ENCODE measurements at regions not wholly inside any gene's neighbourhood (a gene's known extent, or its start where the extent isn't known, plus 50 kb on each side); places are given as distances from the start of the nearest gene placed in this dataset.
A peak's percentile ranks its signal among the peaks of the same experiment; 100 is the strongest.
"Not testable (repeated sequence)": the region's sequence is repeated elsewhere in the genome, so short reads cannot be mapped to it uniquely, and the experiment has no call there.

DNA sequence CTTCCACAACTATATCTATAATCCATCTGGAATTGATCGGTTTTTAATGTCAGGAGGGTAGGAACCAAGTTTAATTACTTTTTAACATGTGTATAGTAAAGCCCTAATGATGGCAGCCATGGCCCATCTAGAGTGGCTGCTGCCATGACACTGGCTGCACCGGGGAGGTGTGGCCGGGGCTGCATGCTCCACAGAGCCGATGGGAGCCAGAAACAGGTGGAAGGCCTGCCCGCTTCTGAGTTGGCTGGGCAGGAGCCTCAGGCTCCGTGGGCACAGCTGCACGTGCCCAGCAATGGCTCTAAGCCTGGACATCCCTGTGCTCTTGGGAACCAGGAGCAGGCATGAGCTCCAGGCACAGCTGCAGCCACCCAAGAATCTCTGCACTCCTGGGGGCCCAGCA lies 73.0 kb downstream of the GBP6 start:
- no peaks in the 10 kb centered on the region for H3K36me3 ChIP-seq (ENCODE audit: insufficient read depth, low read length)
- H3K9me3 ChIP-seq (ENCODE audit: low read depth, low read length) = no peaks in the 10 kb centered on the region
- H3K9ac ChIP-seq (ENCODE audit: insufficient read length) = no peak overlapping the region
- no peak for TF ChIP-seq FOXP2 (optimal IDR thresholded peaks at IDR 0.05; ENCODE audit: control extremely low read depth, extremely low read length, insufficient read depth)
- no peak for TF ChIP-seq EZH2 (IDR thresholded peaks at IDR 0.05)
- no peak for TF ChIP-seq POLR2AphosphoS5 (IDR thresholded peaks at IDR 0.05; ENCODE audit: borderline replicate concordance, low read depth, low read length)
- H3K4me3 ChIP-seq = no peak overlapping the region
- DNase-seq (ENCODE audit: low read depth, low spot score) = no peak
- no peak overlapping the region for H3K27ac ChIP-seq

GRCh38 chr1:89438301-89438700 lies 74.4 kb downstream of the GBP6 start:
- H3K36me3 ChIP-seq (ENCODE audit: insufficient read depth, low read length); DNase-seq (ENCODE audit: low read depth, low spot score); H3K4me3 ChIP-seq; H3K9me3 ChIP-seq (ENCODE audit: low read depth, low read length); H3K9ac ChIP-seq (ENCODE audit: insufficient read length); H3K27ac ChIP-seq: not testable (repeated sequence)

DNA sequence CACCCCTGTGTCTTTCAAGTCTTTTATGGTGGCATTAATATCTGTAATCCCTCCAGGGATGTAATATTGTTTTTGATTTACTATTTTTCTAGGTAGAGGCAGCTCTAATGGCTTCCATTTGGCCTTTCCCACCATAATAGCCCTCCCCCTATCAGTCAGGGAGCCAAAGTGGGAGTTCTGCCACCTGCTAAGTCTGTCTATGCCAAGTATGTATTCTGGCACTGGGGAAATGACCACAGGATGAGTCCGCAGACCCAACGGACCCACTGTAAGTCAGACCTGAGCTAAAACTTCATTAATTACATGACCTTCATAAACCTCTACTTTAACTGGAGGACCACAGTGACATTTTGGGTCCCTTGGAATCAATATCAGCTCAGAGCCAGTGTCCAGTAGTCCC lies 77.1 kb downstream of the GBP6 start:
- Histone ChIP-seq H3K36me3 (ENCODE audit: insufficient read depth, low read length) (no peaks in the 10 kb centered on the region), H3K9ac (ENCODE audit: insufficient read length) (no peak overlapping the region), H3K27ac (no peak overlapping the region), H3K9me3 (ENCODE audit: low read depth, low read length) (no peaks in the 10 kb centered on the region), H3K4me3 (no peak overlapping the region)
- DNase-seq (ENCODE audit: low read depth, low spot score) = no peak
- TF ChIP-seq POLR2AphosphoS5 (IDR thresholded peaks at IDR 0.05; ENCODE audit: borderline replicate concordance, low read depth, low read length) (no peak), EZH2 (IDR thresholded peaks at IDR 0.05) (no peak), FOXP2 (optimal IDR thresholded peaks at IDR 0.05; ENCODE audit: control extremely low read depth, extremely low read length, insufficient read depth) (no peak)

DNA sequence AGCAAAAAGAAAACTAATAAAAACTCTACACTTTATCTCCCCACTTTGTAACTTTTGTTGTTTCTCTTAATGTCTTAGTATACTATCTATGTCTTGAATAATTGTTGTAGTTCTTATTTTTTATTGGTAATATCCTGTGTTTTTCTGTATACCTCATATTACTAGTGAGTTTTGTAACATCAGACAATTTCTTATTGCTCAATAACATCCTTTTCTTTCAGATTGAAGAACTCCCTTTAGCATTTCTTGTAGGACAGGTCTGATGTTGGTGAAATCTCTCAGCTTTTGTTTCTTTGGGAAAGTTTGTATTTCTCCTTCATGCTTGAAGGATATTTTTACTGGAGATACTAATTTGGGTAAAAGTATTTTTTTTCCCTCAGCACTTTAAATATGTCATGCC lies 79.8 kb upstream of the LRRC8B start:
- TF ChIP-seq EZH2 (IDR thresholded peaks at IDR 0.05) (no peak), FOXP2 (optimal IDR thresholded peaks at IDR 0.05; ENCODE audit: control extremely low read depth, extremely low read length, insufficient read depth) (no peak), POLR2AphosphoS5 (IDR thresholded peaks at IDR 0.05; ENCODE audit: borderline replicate concordance, low read depth, low read length) (no peak)
- Histone ChIP-seq H3K36me3 (ENCODE audit: insufficient read depth, low read length) (no peaks in the 10 kb centered on the region), H3K4me3 (no peak overlapping the region), H3K27ac (no peak overlapping the region), H3K9me3 (ENCODE audit: low read depth, low read length) (no peaks in the 10 kb centered on the region), H3K9ac (ENCODE audit: insufficient read length) (no peak overlapping the region)
- no peak for DNase-seq (ENCODE audit: low read depth, low spot score)

DNA sequence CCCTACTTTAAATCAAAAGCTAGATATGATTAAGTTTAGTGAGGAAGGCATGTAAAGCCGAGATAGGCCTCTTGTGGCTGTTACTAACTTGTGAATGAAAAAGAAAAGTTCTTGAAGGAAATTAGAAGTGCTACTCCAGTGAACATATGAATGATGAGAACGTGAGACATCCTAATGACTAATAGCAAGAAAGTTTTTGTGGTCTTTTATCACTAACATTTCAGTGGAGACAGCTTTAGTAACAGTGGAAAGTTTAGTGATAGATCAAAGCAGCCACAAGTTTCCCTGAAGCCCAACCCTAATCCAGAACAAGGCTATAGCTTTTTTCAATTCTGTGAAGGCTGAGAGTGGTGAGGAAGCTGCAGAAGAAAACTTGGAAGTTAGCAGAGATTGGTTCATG lies 73.6 kb upstream of the LRRC8B start:
- DNase-seq (ENCODE audit: low read depth, low spot score) = no peak
- H3K9ac ChIP-seq (ENCODE audit: insufficient read length) = no peak overlapping the region

DNA sequence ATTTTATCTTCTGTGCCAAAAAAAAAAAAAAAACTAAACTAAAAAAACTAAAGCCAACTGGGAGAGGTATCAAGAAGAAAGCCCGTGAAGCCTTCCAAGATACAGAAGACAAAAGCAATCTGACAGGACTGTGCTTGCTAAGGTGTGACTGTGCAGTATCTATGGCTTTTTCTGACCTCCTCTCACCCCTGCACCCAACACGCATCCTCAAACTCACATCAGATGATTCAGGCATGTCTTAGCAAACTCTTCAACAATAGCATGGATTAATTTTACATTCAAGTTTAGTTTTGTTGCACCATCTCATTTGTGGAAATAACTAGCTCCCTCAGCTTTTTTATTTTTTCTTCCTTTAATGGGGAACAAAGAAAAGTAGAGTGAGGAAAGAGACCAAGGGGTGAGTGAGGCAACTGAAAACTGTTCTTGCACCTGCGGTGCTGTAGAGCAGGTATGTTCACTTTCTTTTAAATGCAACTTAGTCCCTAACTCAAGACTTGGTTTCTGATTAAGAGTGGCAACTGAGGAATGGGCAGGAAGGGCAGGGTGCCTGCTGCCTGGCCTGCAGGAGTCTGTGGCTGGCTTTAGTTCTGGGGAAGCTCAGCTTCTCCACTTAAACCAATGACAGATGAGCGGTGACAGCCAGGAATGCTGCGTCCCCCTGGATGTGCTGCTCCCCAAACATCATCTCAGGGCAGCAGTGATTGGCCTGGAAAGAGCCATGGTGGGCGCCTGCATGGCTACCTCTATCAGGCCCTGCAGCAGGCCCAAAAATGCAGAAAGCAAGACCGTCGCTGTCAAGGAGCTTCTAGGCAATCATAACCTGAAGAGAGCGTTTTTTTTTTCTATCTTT lies 71.3 kb upstream of the LRRC8B start:
- H3K9me3 ChIP-seq (ENCODE audit: low read depth, low read length) = no peaks in the 10 kb centered on the region

More for the DNA sequence above, 73.6 kb upstream of the LRRC8B start:
- H3K36me3 ChIP-seq (ENCODE audit: insufficient read depth, low read length) = no peaks in the 10 kb centered on the region
- no peak overlapping the region for H3K27ac ChIP-seq
- no peak overlapping the region for H3K4me3 ChIP-seq
- H3K9me3 ChIP-seq (ENCODE audit: low read depth, low read length) = no peaks in the 10 kb centered on the region
- TF ChIP-seq EZH2 (IDR thresholded peaks at IDR 0.05) (no peak), FOXP2 (optimal IDR thresholded peaks at IDR 0.05; ENCODE audit: control extremely low read depth, extremely low read length, insufficient read depth) (no peak), POLR2AphosphoS5 (IDR thresholded peaks at IDR 0.05; ENCODE audit: borderline replicate concordance, low read depth, low read length) (no peak)

DNA sequence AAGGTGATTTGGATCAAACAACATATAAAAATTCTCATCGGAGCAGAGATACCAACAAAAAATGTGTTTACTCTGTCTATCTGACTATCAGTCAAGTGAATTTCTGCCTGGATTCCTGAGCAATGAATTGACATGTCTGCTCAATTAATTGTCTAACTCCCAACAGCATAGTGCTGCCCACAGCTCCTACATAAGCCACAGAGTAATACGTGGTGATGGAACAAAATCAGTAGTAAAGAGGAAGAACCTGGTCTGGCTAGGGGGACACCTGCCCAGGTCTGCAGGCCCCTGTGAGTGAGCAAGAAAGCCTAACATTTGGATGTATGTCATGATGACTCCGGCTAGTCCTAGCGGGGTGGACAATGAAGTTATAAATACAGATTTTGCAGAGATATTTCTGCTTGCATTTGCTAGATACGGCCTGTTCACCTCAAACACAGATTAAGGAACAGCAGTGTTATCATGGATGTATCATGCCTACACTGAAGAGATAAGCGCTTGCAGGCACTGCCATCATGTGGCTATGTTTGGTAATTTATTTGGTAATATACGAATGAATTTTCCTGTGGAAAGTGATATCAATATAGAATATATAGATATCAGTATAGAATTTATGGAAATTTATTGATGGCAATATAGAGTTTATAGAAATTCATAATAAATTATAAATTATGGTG lies 69.6 kb upstream of the LRRC8B start:
- H3K27ac ChIP-seq = no peak overlapping the region
- H3K4me3 ChIP-seq = no peak overlapping the region
- H3K9ac ChIP-seq (ENCODE audit: insufficient read length) = no peak overlapping the region
- no peaks in the 10 kb centered on the region for H3K9me3 ChIP-seq (ENCODE audit: low read depth, low read length)
- TF ChIP-seq POLR2AphosphoS5 (IDR thresholded peaks at IDR 0.05; ENCODE audit: borderline replicate concordance, low read depth, low read length) = no peak
- no peak for TF ChIP-seq EZH2 (IDR thresholded peaks at IDR 0.05)
- no peak for TF ChIP-seq FOXP2 (optimal IDR thresholded peaks at IDR 0.05; ENCODE audit: control extremely low read depth, extremely low read length, insufficient read depth)
- DNase-seq (ENCODE audit: low read depth, low spot score) = peak; percentile 57
- H3K36me3 ChIP-seq (ENCODE audit: insufficient read depth, low read length) = no peaks in the 10 kb centered on the region

More for the DNA sequence above, 71.3 kb upstream of the LRRC8B start:
- no peak overlapping the region for H3K27ac ChIP-seq
- TF ChIP-seq EZH2 (IDR thresholded peaks at IDR 0.05) (no peak), FOXP2 (optimal IDR thresholded peaks at IDR 0.05; ENCODE audit: control extremely low read depth, extremely low read length, insufficient read depth) (no peak), POLR2AphosphoS5 (IDR thresholded peaks at IDR 0.05; ENCODE audit: borderline replicate concordance, low read depth, low read length) (no peak)
- H3K4me3 ChIP-seq = no peak overlapping the region
- DNase-seq (ENCODE audit: low read depth, low spot score) = no peak
- H3K36me3 ChIP-seq (ENCODE audit: insufficient read depth, low read length) = no peaks in the 10 kb centered on the region
- H3K9ac ChIP-seq (ENCODE audit: insufficient read length) = no peak overlapping the region

DNA sequence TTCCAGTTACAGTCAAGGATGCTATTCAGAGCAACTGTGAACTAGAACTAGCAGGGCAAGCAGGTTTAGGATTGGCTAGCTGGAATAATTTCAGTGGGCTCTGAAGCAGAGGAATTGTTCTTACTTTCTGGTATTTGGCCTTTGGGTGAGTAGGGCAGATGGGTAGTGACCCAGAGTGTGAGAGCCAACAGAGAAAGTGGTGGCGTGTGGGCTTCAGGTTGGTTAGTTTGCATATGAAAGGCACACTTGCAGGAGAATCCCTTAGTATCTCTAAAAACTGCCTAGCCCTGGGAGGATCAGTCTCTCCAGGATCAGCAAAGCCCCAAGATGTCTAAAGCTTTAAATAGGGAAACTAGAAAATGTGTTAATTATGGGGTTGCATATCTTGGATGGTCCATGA lies 67.6 kb upstream of the LRRC8B start:
- no peak overlapping the region for H3K27ac ChIP-seq

More for the DNA sequence above, 67.6 kb upstream of the LRRC8B start:
- H3K9me3 ChIP-seq (ENCODE audit: low read depth, low read length) = no peaks in the 10 kb centered on the region
- no peak for DNase-seq (ENCODE audit: low read depth, low spot score)
- no peaks in the 10 kb centered on the region for H3K36me3 ChIP-seq (ENCODE audit: insufficient read depth, low read length)
- TF ChIP-seq FOXP2 (optimal IDR thresholded peaks at IDR 0.05; ENCODE audit: control extremely low read depth, extremely low read length, insufficient read depth) (no peak), EZH2 (IDR thresholded peaks at IDR 0.05) (no peak), POLR2AphosphoS5 (IDR thresholded peaks at IDR 0.05; ENCODE audit: borderline replicate concordance, low read depth, low read length) (no peak)
- no peak overlapping the region for H3K9ac ChIP-seq (ENCODE audit: insufficient read length)
- H3K4me3 ChIP-seq = no peak overlapping the region
